HG03457 (cell line): ENCODE measurements at regions not wholly inside any gene's neighbourhood (a gene's known extent, or its start where the extent isn't known, plus 50 kb on each side); places are given as distances from the start of the nearest gene placed in this dataset.
"Not testable (repeated sequence)": the region's sequence is repeated elsewhere in the genome, so short reads cannot be mapped to it uniquely, and the experiment has no call there.

Experiments
- ATAC-seq: cut with Tn5 transposase; IDR thresholded peaks from one replicate; pipeline ENCODE4 v1.9.1; 2021; ENCODE audit warnings: moderate number of reproducible peaks; ENCODE audit not compliant: unreplicated experiment

GRCh38 chrX:46173159-46173558 lies 372.1 kb downstream of the ZNF674 start:
- no peak for ATAC-seq

DNA sequence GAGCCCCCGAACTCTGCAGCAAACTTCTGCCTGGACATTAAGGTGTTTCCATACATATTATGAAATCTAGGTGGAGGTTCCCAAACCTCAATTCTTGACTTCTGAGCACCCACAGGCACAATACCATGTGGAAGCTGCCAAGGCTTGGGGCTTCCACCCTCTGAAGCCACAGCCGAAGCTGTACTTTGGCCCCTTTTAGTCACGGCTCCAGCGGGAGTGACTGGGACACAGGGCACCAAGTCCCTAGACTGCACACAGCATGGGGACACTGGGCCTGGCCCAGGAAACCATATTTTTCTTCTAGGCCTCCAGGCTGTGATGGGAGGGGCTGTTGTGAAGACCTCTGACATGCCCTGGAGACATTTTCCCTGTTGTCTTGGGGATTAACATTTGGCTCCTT lies 373.8 kb downstream of the ZNF674 start:
- not testable (repeated sequence) for ATAC-seq

DNA sequence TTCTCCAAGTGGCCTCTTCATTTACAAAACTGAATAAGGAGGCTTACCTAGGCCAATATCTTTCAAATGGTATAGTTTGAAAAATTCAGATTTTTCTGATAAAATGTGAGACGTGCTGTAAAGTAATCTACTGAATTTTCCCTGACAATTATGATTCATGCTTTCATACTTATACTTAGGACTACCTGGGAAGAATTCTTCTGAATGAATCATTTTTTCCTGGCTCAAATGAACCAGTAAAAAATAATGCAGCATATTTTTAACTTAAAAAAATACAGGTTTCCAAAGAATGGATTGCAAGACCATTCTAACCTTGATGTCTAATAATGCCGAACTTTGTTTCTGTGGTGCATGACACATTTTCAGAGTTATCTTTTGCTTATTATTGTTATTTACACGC lies 375.4 kb downstream of the ZNF674 start:
- no peak for ATAC-seq

DNA sequence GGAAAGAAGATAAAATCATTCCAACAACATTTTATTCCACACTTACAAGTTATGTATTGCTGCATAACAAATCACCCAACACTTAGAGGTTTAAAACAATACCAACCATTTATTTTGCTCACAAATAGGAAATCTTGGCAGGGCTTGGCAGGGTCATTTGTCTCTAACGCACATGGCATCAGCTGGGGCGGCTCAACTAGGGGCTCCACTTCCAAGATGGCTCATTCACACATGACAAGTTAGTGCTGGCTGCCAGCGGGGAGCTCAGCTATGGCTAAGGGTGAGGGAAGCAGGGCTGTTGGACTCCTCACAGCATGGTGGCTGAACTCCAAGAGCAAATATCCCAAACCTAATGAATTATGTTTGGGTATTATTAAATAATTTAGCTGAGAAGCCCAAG lies 377.0 kb downstream of the ZNF674 start:
- no peak for ATAC-seq

DNA sequence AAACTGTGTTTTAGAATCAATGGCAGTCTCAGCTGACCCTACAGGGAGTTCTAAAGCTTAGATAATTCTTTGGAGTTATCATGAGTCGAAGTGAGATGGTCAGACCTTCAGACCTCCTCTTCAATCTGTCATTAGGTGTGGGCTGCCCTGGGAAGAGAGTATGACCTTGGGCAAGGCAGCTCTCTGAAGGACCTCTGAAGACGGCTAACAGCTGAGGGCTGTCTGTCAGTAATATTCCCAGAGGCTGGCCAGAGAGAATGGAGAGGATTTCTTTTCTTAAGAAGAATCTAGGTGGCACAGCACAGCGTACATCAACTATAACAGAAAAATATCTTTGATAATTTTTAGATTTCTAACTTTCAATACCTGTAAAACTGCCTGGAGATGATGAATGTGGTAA lies 379.4 kb downstream of the ZNF674 start:
- ATAC-seq = no peak

GRCh38 chrX:46165411-46165810 lies 379.8 kb downstream of the ZNF674 start:
- ATAC-seq = no peak

DNA sequence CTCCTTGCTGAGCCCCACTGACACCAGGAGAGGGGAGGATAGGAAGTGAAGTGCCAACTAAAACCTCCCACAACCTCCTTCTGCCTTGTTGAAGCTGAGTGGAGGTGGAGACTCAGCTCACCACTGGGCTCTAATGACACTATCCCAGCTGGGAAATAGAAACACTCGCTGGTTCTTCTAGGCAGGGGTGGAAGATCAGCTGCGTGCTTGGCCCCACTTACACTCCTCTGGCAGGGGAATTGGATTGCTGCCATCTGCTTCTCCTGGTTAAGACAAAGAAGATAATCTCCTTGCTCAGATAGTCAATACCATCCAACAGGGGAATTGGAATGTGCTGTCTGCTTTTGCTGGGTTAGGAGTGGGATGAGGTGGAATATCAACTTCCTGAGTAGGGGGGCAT lies 392.5 kb downstream of the ZNF674 start:
- ATAC-seq = no peak

- not testable (repeated sequence) for ATAC-seq
Measured at GRCh38 chrX:46151332-46151731, 393.9 kb downstream of the ZNF674 start.

GRCh38 chrX:46144566-46144965 lies 400.7 kb downstream of the ZNF674 start:
- ATAC-seq = no peak

- ATAC-seq = no peak
Measured at GRCh38 chrX:46140272-46140671, 404.9 kb downstream of the ZNF674 start.

- no peak for ATAC-seq
Measured at GRCh38 chrX:46130247-46130646, 415.0 kb downstream of the ZNF674 start.

DNA sequence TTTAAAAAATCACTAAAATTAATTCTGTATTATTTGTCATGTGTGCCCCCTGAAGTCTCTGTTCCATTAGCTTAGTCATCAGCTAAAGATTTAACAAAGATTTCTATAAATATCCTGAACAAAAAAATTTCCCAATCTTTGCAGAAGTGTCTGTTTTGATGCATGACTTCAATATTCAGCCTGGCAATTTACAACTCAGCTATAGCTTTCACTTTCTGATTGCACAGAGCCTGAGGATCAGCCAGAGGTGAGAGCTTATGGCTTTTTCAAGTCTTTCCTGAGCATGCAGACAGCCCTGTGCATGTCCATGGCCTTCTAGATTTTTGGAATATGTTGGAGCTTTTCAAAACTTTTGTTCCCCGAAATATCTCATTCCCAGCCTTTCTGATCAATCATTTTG lies 420.1 kb downstream of the ZNF674 start:
- ATAC-seq = no peak

GRCh38 chrX:46117234-46117633 lies 428.0 kb downstream of the ZNF674 start:
- ATAC-seq = no peak

DNA sequence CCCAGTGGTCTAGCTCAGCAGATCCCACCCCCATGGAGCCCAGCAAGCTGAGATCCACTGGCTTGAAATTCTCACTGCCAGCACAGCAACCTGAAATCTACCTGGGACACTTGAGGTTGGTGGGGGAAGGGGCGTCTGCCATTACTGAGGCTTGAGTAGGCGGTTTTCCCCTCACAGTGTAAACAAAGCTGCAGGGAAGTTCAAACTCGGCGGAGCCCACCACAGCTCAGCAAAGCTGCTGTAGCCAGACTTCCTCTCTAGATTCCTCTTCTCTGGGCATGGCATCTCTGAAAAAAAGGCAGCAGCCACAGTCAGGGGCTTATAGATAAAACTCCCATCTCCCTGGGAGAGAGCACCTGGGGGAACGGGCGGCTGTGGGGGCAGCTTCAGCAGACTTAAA lies 457.9 kb downstream of the ZNF674 start:
- not testable (repeated sequence) for ATAC-seq

- ATAC-seq = not testable (repeated sequence)
Measured at GRCh38 chrX:46080121-46080520, 465.1 kb downstream of the ZNF674 start.

- no peak for ATAC-seq
Measured at GRCh38 chrX:46072791-46073190, 472.4 kb downstream of the ZNF674 start.

GRCh38 chrX:46072372-46072771 lies 472.8 kb downstream of the ZNF674 start:
- ATAC-seq = no peak

DNA sequence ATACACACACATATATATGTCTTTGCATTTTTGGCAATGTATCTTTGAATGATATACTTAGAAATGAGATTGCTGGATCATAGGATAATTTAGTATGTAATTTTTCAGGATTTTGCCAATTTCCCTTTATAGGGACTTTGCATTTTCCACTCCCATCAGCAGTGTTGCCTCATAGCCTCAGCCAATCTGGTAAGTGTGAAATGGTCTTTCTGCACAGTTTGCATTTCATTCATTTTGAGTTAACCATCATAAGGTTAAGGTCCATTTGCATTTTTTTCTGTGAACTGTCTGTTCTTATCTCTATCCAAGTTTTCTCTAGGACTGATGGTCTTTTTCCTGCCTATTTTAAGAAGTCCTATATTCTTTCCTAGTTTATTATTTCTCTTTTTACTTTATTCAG lies 474.8 kb downstream of the ZNF674 start:
- ATAC-seq = no peak

DNA sequence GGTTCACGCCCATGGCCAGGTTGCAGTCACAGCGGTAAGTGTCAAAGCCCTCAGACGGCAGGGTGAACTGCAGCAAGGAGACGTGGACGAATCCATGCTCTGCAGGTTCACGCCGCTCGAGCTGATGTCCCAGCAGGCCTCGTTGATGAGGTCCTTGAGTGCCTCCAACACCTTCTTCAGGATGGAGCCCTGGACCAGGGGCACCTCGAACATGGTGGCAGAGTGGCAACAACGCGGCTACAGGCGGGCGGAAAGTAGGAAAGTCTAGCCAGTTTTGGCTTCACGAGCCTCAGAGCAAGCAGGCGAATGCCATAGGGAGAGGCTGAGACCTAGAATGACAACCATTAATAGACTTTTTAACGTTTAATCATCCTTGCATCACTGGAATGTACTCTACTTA lies 485.9 kb downstream of the ZNF674 start:
- no peak for ATAC-seq

- ATAC-seq = no peak
Measured at GRCh38 chrX:46044486-46044885, 500.7 kb downstream of the ZNF674 start.

- ATAC-seq = no peak
Measured at GRCh38 chrX:46040001-46040400, 505.2 kb downstream of the ZNF674 start.

DNA sequence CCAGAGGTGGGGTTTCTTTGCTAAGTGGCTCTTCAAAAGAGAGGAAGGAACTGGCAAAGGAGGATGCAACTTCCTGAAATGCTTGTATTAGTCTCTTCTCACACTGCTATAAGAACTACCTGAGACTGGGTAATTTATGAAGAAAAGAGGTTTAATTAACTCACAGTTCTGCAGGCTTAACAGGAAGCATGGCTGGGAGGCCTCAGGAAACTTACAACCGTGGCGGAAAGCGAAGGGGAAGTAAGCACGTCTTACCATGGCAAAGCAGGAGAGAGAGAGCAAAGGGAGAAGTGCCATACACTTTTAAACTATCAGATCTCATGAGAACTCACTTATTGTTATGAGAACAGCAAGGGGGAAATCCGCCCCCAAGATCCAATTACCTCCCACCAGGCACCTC lies 505.7 kb downstream of the ZNF674 start:
- ATAC-seq = no peak

DNA sequence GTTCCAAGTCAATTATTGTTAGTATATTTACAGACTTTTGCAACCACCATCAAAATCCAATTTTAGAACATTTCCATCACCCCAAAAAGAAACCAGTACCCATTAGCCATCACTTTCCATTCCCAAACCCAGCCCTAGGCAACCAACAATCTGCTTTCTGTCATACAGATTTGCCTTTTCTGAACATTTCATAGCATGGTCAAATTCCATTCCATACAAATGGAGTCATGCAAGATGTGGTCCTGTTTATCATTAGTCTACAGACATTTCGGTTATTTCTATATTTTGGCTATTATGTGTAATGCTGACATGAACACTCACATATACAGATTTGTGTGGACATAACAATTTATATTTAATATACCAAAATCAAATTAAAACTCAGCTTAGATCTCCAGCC lies 508.7 kb downstream of the ZNF674 start:
- no peak for ATAC-seq

DNA sequence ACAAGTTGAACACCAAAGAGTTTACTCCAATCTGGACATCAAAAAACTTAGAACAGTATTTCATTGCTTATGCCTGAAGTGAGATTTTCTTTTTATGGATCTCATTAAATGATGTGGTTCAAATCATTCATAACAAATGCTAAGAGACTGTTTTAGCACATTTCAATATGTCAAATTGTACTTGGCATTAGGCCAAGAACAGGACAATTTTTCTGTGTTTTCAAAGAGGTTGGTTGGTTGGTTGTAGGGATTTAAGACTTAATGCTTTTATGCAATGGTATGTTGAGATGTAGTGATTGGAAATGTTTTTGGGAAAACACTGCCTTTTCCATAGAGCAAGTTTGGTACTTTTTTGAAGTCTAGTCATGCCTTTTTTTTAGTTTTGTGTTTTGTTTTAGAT lies 510.4 kb downstream of the ZNF674 start:
- ATAC-seq = no peak
